NCI-H187 (cell line): ENCODE measurements at regions not wholly inside any gene's neighbourhood (a gene's known extent, or its start where the extent isn't known, plus 50 kb on each side); places are given as distances from the start of the nearest gene placed in this dataset.
"Not testable (repeated sequence)": the region's sequence is repeated elsewhere in the genome, so short reads cannot be mapped to it uniquely, and the experiment has no call there.

Source experiments
- DNase-seq, 2 experiments: peaks; one replicate each; lab custom pipeline; 2025; lab: John Stamatoyannopoulos, UW

- no peak for DNase-seq
Observed at GRCh38 chr2:234861841-234862735, 89.7 kb upstream of the SH3BP4 start.

- not testable (repeated sequence) for DNase-seq
Observed at GRCh38 chr2:234859330-234859872, 92.4 kb upstream of the SH3BP4 start.

GRCh38 chr2:234858790-234859329 is 93.0 kb upstream of the SH3BP4 start:
- DNase-seq, result no peak

- DNase-seq, result no peak
Observed at GRCh38 chr2:234858145-234858544, 93.7 kb upstream of the SH3BP4 start.

GRCh38 chr2:234853729-234854128 is 98.1 kb upstream of the SH3BP4 start:
- no peak for DNase-seq

GRCh38 chr2:234852941-234853340 is 98.9 kb upstream of the SH3BP4 start:
- DNase-seq, result no peak

- DNase-seq, result no peak
Observed at GRCh38 chr2:234852035-234852434, 99.8 kb upstream of the SH3BP4 start.

- no peak for DNase-seq
Observed at GRCh38 chr2:234851451-234851850, 100.4 kb upstream of the SH3BP4 start.

- no peak for DNase-seq
Observed at GRCh38 chr2:234850818-234851217, 101.0 kb upstream of the SH3BP4 start.

- DNase-seq, result no peak
Observed at GRCh38 chr2:234849678-234850077, 102.1 kb upstream of the SH3BP4 start.

GRCh38 chr2:234848578-234848977 is 103.2 kb upstream of the SH3BP4 start:
- DNase-seq, result no peak

GRCh38 chr2:234847639-234848038 is 104.2 kb upstream of the SH3BP4 start:
- no peak for DNase-seq

- no peak for DNase-seq
Observed at GRCh38 chr2:234847364-234847635, 104.5 kb upstream of the SH3BP4 start.

- no peak for DNase-seq
Observed at GRCh38 chr2:234846599-234847363, 105.0 kb upstream of the SH3BP4 start.

- no peak for DNase-seq
Observed at GRCh38 chr2:234845602-234846590, 105.9 kb upstream of the SH3BP4 start.

- DNase-seq, result no peak
Observed at GRCh38 chr2:234843411-234843810, 108.4 kb upstream of the SH3BP4 start.

GRCh38 chr2:234842753-234843152 is 109.1 kb upstream of the SH3BP4 start:
- DNase-seq, result no peak

- no peak for DNase-seq
Observed at GRCh38 chr2:234841321-234842015, 110.3 kb upstream of the SH3BP4 start.

- no peak for DNase-seq
Observed at GRCh38 chr2:234840336-234840735, 111.5 kb upstream of the SH3BP4 start.

GRCh38 chr2:234839285-234839684 is 112.5 kb upstream of the SH3BP4 start:
- no peak for DNase-seq

GRCh38 chr2:234836271-234836670 is 115.5 kb upstream of the SH3BP4 start:
- DNase-seq, result peak; percentile 4 to 16
